ENCODE measurements at regions not wholly inside any gene's neighbourhood (a gene's known extent, or its start where the extent isn't known, plus 50 kb on each side); places are given as distances from the start of the nearest gene placed in this dataset.

- TF ChIP-seq, protein P1, sequence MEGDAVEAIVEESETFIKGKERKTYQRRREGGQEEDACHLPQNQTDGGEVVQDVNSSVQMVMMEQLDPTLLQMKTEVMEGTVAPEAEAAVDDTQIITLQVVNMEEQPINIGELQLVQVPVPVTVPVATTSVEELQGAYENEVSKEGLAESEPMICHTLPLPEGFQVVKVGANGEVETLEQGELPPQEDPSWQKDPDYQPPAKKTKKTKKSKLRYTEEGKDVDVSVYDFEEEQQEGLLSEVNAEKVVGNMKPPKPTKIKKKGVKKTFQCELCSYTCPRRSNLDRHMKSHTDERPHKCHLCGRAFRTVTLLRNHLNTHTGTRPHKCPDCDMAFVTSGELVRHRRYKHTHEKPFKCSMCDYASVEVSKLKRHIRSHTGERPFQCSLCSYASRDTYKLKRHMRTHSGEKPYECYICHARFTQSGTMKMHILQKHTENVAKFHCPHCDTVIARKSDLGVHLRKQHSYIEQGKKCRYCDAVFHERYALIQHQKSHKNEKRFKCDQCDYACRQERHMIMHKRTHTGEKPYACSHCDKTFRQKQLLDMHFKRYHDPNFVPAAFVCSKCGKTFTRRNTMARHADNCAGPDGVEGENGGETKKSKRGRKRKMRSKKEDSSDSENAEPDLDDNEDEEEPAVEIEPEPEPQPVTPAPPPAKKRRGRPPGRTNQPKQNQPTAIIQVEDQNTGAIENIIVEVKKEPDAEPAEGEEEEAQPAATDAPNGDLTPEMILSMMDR (conservative IDR thresholded peaks at IDR 0.05), result no peak
- no peak overlapping the region for H3K4me3 Mint-ChIP-seq
- H3K9me3 Mint-ChIP-seq, result no peaks in the 10 kb centered on the region
- peaks cover 3% of the 10 kb centered on the region for H3K27me3 Mint-ChIP-seq (ENCODE audit: low read depth)
- H3K36me3 Mint-ChIP-seq (ENCODE audit: low read depth), result no peaks in the 10 kb centered on the region
- no peaks in the 10 kb centered on the region for H3K4me1 Mint-ChIP-seq
- no peak for DNase-seq (ENCODE audit: low read depth, low spot score)
- no peak overlapping the region for H3K27ac Mint-ChIP-seq (ENCODE audit: unreplicated experiment)
These were observed 291.6 kb upstream of the MKI67 start for GRCh38 chr10:128417826-128418225.

DNA sequence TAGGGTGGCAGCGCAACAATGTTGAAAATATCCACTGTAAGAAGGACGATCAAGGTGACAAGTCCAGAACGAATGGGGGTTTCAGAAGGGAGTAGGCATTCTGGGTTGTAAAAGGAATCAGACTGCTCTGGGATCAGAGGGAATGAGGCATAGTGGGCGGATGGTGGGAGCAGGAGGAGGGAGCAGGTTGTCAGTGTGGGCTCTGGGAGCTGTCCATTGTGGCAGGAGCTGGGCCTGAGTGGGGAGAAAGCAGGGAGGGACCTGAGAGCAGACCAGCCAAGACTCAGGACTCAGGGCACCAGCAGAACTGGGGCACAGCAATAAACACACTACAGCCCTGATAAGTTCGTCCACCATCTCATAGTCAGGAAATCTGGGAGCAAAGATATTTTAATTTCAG, 292.6 kb upstream of the MKI67 start:
- no peak for DNase-seq (ENCODE audit: low read depth, low spot score)
- H3K4me3 Mint-ChIP-seq, result no peak overlapping the region
- H3K36me3 Mint-ChIP-seq (ENCODE audit: low read depth), result no peaks in the 10 kb centered on the region
- no peaks in the 10 kb centered on the region for H3K9me3 Mint-ChIP-seq
- TF ChIP-seq, protein P1 (conservative IDR thresholded peaks at IDR 0.05), result no peak
- no peaks in the 10 kb centered on the region for H3K4me1 Mint-ChIP-seq
- no peak overlapping the region for H3K27ac Mint-ChIP-seq (ENCODE audit: unreplicated experiment)
- peaks cover 3% of the 10 kb centered on the region for H3K27me3 Mint-ChIP-seq (ENCODE audit: low read depth)

GRCh38 chr10:128419466-128420019, 293.3 kb upstream of the MKI67 start:
- no peaks in the 10 kb centered on the region for H3K9me3 Mint-ChIP-seq
- H3K27me3 Mint-ChIP-seq (ENCODE audit: low read depth), result peaks cover 5% of the 10 kb centered on the region
- no peaks in the 10 kb centered on the region for H3K36me3 Mint-ChIP-seq (ENCODE audit: low read depth)
- no peaks in the 10 kb centered on the region for H3K4me1 Mint-ChIP-seq
- TF ChIP-seq, protein P1 (conservative IDR thresholded peaks at IDR 0.05), result no peak
- H3K4me3 Mint-ChIP-seq, result no peak overlapping the region
- no peak for DNase-seq (ENCODE audit: low read depth, low spot score)
- H3K27ac Mint-ChIP-seq (ENCODE audit: unreplicated experiment), result no peak overlapping the region

DNA sequence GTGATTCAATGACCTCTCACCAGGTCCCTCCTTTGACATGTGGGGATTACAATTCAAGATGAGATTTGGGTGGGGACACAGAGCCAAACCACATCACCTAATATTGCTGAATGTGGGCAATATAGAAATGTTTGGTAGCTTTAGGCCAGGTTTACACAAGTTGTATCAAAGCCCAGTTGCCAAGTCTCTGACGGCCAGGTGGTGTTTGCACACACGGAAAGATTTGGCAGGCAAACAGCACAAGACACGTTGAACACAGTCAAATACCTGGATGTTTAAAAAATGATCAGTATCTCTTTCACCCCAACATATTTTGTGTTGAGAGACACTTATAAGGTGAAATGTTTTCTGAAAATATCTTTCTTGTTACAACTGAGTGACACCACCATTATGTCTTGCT, 294.4 kb upstream of the MKI67 start:
- Mint-ChIP-seq H3K4me1 (no peaks in the 10 kb centered on the region), H3K36me3 (ENCODE audit: low read depth) (no peaks in the 10 kb centered on the region), H3K27me3 (ENCODE audit: low read depth) (peaks cover 7% of the 10 kb centered on the region), H3K9me3 (no peaks in the 10 kb centered on the region), H3K4me3 (no peak overlapping the region), H3K27ac (ENCODE audit: unreplicated experiment) (no peak overlapping the region)
- DNase-seq (ENCODE audit: low read depth, low spot score), result no peak
- TF ChIP-seq, protein P1 (conservative IDR thresholded peaks at IDR 0.05), result no peak

GRCh38 chr10:128421371-128422160, 295.3 kb upstream of the MKI67 start:
- no peak for DNase-seq (ENCODE audit: low read depth, low spot score)

More at GRCh38 chr10:128421371-128422160, 295.3 kb upstream of the MKI67 start:
- Mint-ChIP-seq H3K4me1 (no peaks in the 10 kb centered on the region), H3K36me3 (ENCODE audit: low read depth) (no peaks in the 10 kb centered on the region), H3K27me3 (ENCODE audit: low read depth) (peaks cover 7% of the 10 kb centered on the region), H3K27ac (ENCODE audit: unreplicated experiment) (no peak overlapping the region), H3K9me3 (no peaks in the 10 kb centered on the region), H3K4me3 (no peak overlapping the region)
- TF ChIP-seq, protein P1 (conservative IDR thresholded peaks at IDR 0.05), result no peak

Data from neural crest cell (in vitro differentiated cells).